SK-N-SH (cell line): ENCODE measurements at regions not wholly inside any gene's neighbourhood (a gene's known extent, or its start where the extent isn't known, plus 50 kb on each side); places are given as distances from the start of the nearest gene placed in this dataset.

Experiments used
- CTCF ChIA-PET: fragments of 300-600, 350-600 bp; formaldehyde crosslinking; extraction: SDS; loops from one replicate; lab custom pipeline; 2021; lab: Yijun Ruan, JAX
- POLR2A ChIA-PET: fragments of 350-600 bp; sonication (Branson Sonifier 250); formaldehyde crosslinking; extraction: SDS; loops from one replicate; lab custom pipeline; 2020; ENCODE audit warnings: antibody characterized with exemption, inconsistent platforms; lab: Yijun Ruan, JAX
- DNase-seq: peaks from one replicate; pipeline ENCODE4 v3.0.0; 2012
- H2AFZ ChIP-seq: fragments of 200-600 bp; sonication (generic); 2 replicates; pipeline ENCODE4 v1.8.1; 2016; ENCODE audit warnings: antibody characterized with exemption, mild to moderate bottlenecking, low read depth
- H3F3A ChIP-seq: fragments of 200-600 bp; sonication (generic); replicated peaks from 2 replicates; pipeline ENCODE3; 2016; ENCODE audit warnings: antibody characterized with exemption, mild to moderate bottlenecking; ENCODE audit not compliant: insufficient read depth
- H3K27ac ChIP-seq, 2 experiments: fragments of 200-500 bp in 1 of 2; fragments of 200-600 bp in 1 of 2; sonication (Bioruptor generic) in 1 of 2; sonication (generic), shearing (Covaris generic) in 1 of 2; 2 replicates each; pipeline versions ENCODE4 v1.5.1 to v1.6.1; 2014 to 2016; ENCODE audit warnings: low read depth in 2 of 2, inconsistent platforms in 1 of 2, low read length in 1 of 2, mild to moderate bottlenecking in 1 of 2, mixed read lengths in 1 of 2
- H3K27me3 ChIP-seq: fragments of 200-600 bp; sonication (generic), shearing (Covaris generic); 2 replicates; pipeline ENCODE4 v1.6.1; 2016; ENCODE audit warnings: mixed run types; ENCODE audit not compliant: insufficient read depth
- H3K36me3 ChIP-seq, 2 experiments: fragments of 200-500 bp in 1 of 2; fragments of 200-600 bp in 1 of 2; sonication (Bioruptor generic) in 1 of 2; sonication (generic) in 1 of 2; replicated peaks in 1 of 2; 2 replicates each; pipeline versions ENCODE3 to v1.5.1; 2014 to 2016; ENCODE audit warnings: low read length in 1 of 2, mild to moderate bottlenecking in 1 of 2; ENCODE audit not compliant: insufficient read depth in 2 of 2, control insufficient read depth in 1 of 2
- H3K4me1 ChIP-seq, 2 experiments: fragments of 200-500 bp in 1 of 2; fragments of 200-600 bp in 1 of 2; sonication (Bioruptor generic) in 1 of 2; sonication (generic), shearing (Covaris generic) in 1 of 2; 2 replicates each; pipeline versions ENCODE4 v1.5.1 to v1.6.1; 2014 to 2016; ENCODE audit warnings: low read depth in 1 of 2, low read length in 1 of 2, mixed run types in 1 of 2; ENCODE audit not compliant: insufficient read depth in 2 of 2, control insufficient read depth in 1 of 2
- H3K4me2 ChIP-seq: fragments of 200-600 bp; sonication (generic), shearing (Covaris generic); 2 replicates; pipeline ENCODE4 v1.6.1; 2017; ENCODE audit warnings: mixed run types
- H3K4me3 ChIP-seq, 2 experiments: fragments of 200-500 bp in 1 of 2; fragments of 200-600 bp in 1 of 2; sonication (Bioruptor generic) in 1 of 2; sonication (generic), shearing (Covaris generic) in 1 of 2; 2 replicates each; pipeline versions ENCODE4 v1.5.1 to v1.8.1; 2014 to 2016; ENCODE audit warnings: low read depth in 2 of 2, inconsistent platforms in 1 of 2, low read length in 1 of 2, mild to moderate bottlenecking in 1 of 2, mixed read lengths in 1 of 2, moderate library complexity in 1 of 2
- H3K79me2 ChIP-seq: fragments of 200-600 bp; sonication (generic); 2 replicates; pipeline ENCODE4 v1.8.1; 2017; ENCODE audit warnings: mild to moderate bottlenecking; ENCODE audit not compliant: insufficient read depth
- H3K9ac ChIP-seq: fragments of 200-600 bp; sonication (generic); 2 replicates; pipeline ENCODE4 v1.6.1; 2017; ENCODE audit warnings: mixed run types
- H3K9me2 ChIP-seq: fragments of 200-600 bp; sonication (generic); 2 replicates; pipeline ENCODE4 v1.6.1; 2017; ENCODE audit warnings: mixed run types
- H3K9me3 ChIP-seq: fragments of 200-600 bp; sonication (generic); 2 replicates; pipeline ENCODE4 v1.6.1; 2017; ENCODE audit warnings: mixed run types, mild to moderate bottlenecking, moderate library complexity
- H4K20me1 ChIP-seq: fragments of 200-600 bp; sonication (generic); 2 replicates; pipeline ENCODE4 v1.6.1; 2017; ENCODE audit warnings: mild to moderate bottlenecking, mixed run types; ENCODE audit not compliant: insufficient read depth
- ELF1 ChIP-seq: IDR thresholded peaks from 2 replicates; pipeline ENCODE4 v1.4.0; 2012
- EP300 ChIP-seq, 2 experiments: IDR thresholded peaks; 2 replicates each; pipeline versions ENCODE4 v1.4.0 to v1.6.1; 2012; ENCODE audit warnings: borderline replicate concordance in 1 of 2, low read depth in 1 of 2, low read length in 1 of 2
- FOSL2 ChIP-seq: IDR thresholded peaks from 2 replicates; pipeline ENCODE4 v1.4.0; 2012; ENCODE audit warnings: low read depth, mild to moderate bottlenecking, moderate library complexity, borderline replicate concordance
- FOXM1 ChIP-seq: IDR thresholded peaks from 2 replicates; pipeline ENCODE4 v1.4.0; 2012; ENCODE audit warnings: low read depth, mild to moderate bottlenecking
- GATA2 ChIP-seq: sonication (generic); formaldehyde crosslinking; IDR thresholded peaks from 2 replicates; pipeline ENCODE4 v1.5.0; 2020; ENCODE audit warnings: mild to moderate bottlenecking, missing genetic modification reagents
- MXI1 ChIP-seq: IDR thresholded peaks from 2 replicates; pipeline ENCODE4 v1.6.1; 2012; ENCODE audit warnings: mild to moderate bottlenecking, low read depth, low read length, improper control_type of control experiment
- NFIC ChIP-seq: IDR thresholded peaks from 2 replicates; pipeline ENCODE4 v1.4.0; 2012; ENCODE audit warnings: borderline replicate concordance
- NRF1 ChIP-seq: IDR thresholded peaks from 2 replicates; pipeline ENCODE4 v1.6.1; 2012; ENCODE audit warnings: low read depth, mild to moderate bottlenecking, low read length
- POLR2AphosphoS5 ChIP-seq: IDR thresholded peaks from 2 replicates; pipeline ENCODE4 v1.6.1; 2012; ENCODE audit warnings: low read depth, low read length
- RCOR1 ChIP-seq: fragments of 150-350 bp; IDR thresholded peaks from 2 replicates; pipeline ENCODE4 v1.6.1; 2017; ENCODE audit warnings: antibody characterized with exemption, low read length
- RXRA ChIP-seq: IDR thresholded peaks from 2 replicates; pipeline ENCODE4 v1.4.0; 2012; ENCODE audit warnings: low read depth, mild to moderate bottlenecking, borderline replicate concordance
- SIN3A ChIP-seq: IDR thresholded peaks from 2 replicates; pipeline ENCODE4 v1.6.1; 2012; ENCODE audit warnings: low read depth, mild to moderate bottlenecking, low read length, moderate library complexity, borderline replicate concordance
- SMC3 ChIP-seq: IDR thresholded peaks from 2 replicates; pipeline ENCODE4 v1.6.1; 2012; ENCODE audit warnings: low read depth, low read length, improper control_type of control experiment
- TAF1 ChIP-seq: IDR thresholded peaks from 2 replicates; pipeline ENCODE4 v1.6.1; 2012; ENCODE audit warnings: low read depth, mild to moderate bottlenecking, low read length, moderate library complexity, borderline replicate concordance
- TCF12 ChIP-seq: IDR thresholded peaks from 2 replicates; pipeline ENCODE4 v1.4.0; 2012
- TEAD4 ChIP-seq: IDR thresholded peaks from 2 replicates; pipeline ENCODE4 v1.4.0; 2012; ENCODE audit warnings: mild to moderate bottlenecking, borderline replicate concordance; ENCODE audit not compliant: insufficient read depth
- WGBS: methylation state at CpG from one replicate; pipeline ENCODE4 v1.1.6; 2017; ENCODE audit warnings: low lambda C conversion rate; 5-methylcytosine and 5-hydroxymethylcytosine counted together
- TF ChIP-seq, protein P1 (sequence below): IDR thresholded peaks from 2 replicates; pipeline ENCODE4 v1.6.1; 2012; ENCODE audit warnings: mild to moderate bottlenecking, low read depth, low read length, moderate library complexity
- TF ChIP-seq, protein P2 (sequence below): IDR thresholded peaks from 2 replicates; pipeline ENCODE4 v1.4.0; 2012; ENCODE audit warnings: low read depth
- TF ChIP-seq, protein P3 (sequence below): fragments of 200-600 bp; sonication (generic); IDR thresholded peaks from 2 replicates; pipeline ENCODE4 v1.6.1; 2017; ENCODE audit warnings: antibody characterized with exemption, mild to moderate bottlenecking, moderate library complexity

DNA sequence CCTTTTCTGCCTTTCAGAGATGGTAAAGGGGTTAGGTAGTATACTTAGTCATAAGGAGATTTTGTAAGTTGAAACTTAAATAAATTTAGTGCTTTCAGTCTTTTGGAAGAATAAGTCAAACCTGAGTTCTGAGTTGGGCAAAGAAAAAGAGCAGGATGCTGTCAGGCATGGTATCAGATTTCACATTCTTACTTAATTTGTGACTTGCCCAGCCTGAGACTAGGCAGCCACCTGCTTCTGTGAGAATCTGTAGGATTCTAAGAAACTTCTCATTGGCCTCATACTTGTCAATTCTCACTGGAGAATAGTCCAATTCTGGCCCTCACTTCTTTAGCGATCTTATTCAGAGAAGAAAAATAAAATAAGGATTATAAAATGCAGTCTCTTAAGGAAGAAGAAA lies 577.5 kb downstream of the DIPK2A start:
- TF ChIP-seq TEAD4 (no peak), RCOR1 (no peak), MXI1 (no peak), RXRA (no peak), ELF1 (no peak), POLR2AphosphoS5 (no peak), SIN3A (no peak), TCF12 (no peak), NRF1 (no peak), TAF1 (no peak), GATA2 (CRISPR knock-in tag) (no peak), SMC3 (no peak), EP300 (IDR thresholded peaks at IDR 0.05; ENCODE audit: borderline replicate concordance in 1 of 2, low read depth in 1 of 2, low read length in 1 of 2) (no peak), NFIC (no peak), FOXM1 (no peak), FOSL2 (no peak)
- TF ChIP-seq, protein P1, sequence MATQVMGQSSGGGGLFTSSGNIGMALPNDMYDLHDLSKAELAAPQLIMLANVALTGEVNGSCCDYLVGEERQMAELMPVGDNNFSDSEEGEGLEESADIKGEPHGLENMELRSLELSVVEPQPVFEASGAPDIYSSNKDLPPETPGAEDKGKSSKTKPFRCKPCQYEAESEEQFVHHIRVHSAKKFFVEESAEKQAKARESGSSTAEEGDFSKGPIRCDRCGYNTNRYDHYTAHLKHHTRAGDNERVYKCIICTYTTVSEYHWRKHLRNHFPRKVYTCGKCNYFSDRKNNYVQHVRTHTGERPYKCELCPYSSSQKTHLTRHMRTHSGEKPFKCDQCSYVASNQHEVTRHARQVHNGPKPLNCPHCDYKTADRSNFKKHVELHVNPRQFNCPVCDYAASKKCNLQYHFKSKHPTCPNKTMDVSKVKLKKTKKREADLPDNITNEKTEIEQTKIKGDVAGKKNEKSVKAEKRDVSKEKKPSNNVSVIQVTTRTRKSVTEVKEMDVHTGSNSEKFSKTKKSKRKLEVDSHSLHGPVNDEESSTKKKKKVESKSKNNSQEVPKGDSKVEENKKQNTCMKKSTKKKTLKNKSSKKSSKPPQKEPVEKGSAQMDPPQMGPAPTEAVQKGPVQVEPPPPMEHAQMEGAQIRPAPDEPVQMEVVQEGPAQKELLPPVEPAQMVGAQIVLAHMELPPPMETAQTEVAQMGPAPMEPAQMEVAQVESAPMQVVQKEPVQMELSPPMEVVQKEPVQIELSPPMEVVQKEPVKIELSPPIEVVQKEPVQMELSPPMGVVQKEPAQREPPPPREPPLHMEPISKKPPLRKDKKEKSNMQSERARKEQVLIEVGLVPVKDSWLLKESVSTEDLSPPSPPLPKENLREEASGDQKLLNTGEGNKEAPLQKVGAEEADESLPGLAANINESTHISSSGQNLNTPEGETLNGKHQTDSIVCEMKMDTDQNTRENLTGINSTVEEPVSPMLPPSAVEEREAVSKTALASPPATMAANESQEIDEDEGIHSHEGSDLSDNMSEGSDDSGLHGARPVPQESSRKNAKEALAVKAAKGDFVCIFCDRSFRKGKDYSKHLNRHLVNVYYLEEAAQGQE = no peak
- TF ChIP-seq, protein P2, sequence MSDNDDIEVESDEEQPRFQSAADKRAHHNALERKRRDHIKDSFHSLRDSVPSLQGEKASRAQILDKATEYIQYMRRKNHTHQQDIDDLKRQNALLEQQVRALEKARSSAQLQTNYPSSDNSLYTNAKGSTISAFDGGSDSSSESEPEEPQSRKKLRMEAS = no peak
- TF ChIP-seq, protein P3, sequence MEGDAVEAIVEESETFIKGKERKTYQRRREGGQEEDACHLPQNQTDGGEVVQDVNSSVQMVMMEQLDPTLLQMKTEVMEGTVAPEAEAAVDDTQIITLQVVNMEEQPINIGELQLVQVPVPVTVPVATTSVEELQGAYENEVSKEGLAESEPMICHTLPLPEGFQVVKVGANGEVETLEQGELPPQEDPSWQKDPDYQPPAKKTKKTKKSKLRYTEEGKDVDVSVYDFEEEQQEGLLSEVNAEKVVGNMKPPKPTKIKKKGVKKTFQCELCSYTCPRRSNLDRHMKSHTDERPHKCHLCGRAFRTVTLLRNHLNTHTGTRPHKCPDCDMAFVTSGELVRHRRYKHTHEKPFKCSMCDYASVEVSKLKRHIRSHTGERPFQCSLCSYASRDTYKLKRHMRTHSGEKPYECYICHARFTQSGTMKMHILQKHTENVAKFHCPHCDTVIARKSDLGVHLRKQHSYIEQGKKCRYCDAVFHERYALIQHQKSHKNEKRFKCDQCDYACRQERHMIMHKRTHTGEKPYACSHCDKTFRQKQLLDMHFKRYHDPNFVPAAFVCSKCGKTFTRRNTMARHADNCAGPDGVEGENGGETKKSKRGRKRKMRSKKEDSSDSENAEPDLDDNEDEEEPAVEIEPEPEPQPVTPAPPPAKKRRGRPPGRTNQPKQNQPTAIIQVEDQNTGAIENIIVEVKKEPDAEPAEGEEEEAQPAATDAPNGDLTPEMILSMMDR = no peak
- H3K27me3 ChIP-seq = no peaks in the 10 kb centered on the region
- WGBS = 40% methylated on average over 1 of the region's 1 CpG
- H3K4me3 ChIP-seq = no peak overlapping the region
- H2AFZ ChIP-seq = no peak overlapping the region
- no peaks in the 10 kb centered on the region for H3K79me2 ChIP-seq
- H3K9ac ChIP-seq = no peak overlapping the region
- no peak overlapping the region for H3K27ac ChIP-seq
- H3K4me1 ChIP-seq = no peaks in the 10 kb centered on the region
- ChIA-PET CTCF (no interaction called here), POLR2A (no interaction called here)
- H3K9me2 ChIP-seq = no peaks in the 10 kb centered on the region
- no peaks in the 10 kb centered on the region for H3K36me3 ChIP-seq
- no peaks in the 10 kb centered on the region for H3K9me3 ChIP-seq
- H4K20me1 ChIP-seq = no peaks in the 10 kb centered on the region
- no peak overlapping the region for H3K4me2 ChIP-seq
- H3F3A ChIP-seq = no peaks in the 10 kb centered on the region
- DNase-seq = no peak
